ENCODE measurements at regions not wholly inside any gene's neighbourhood (a gene's known extent, or its start where the extent isn't known, plus 50 kb on each side); places are given as distances from the start of the nearest gene placed in this dataset.
"Not testable (repeated sequence)": the region's sequence is repeated elsewhere in the genome, so short reads cannot be mapped to it uniquely, and the experiment has no call there.

DNA sequence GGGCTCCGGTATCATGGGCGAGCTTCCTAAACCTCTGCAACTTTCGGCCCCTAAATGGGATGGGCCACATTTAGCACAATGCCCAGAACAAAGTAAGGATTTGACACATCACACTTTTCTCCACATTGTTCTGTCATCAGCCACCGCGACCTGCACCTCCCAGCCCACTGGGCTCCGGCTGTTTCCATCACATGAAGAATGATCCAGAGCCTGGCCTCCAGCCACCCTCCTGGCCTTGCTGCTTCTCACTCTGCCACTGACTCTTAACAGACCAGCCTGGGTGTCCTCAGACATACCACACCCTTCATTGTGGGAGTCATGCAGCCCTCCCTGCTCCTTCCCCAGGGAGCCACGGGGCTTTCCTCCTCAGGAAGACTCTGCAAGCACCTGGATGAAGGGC, 113.7 kb downstream of the IGLL1 start:
- DNase-seq (ENCODE audit: low read depth, low spot score) = no peak
- no peak overlapping the region for H3K27ac ChIP-seq

DNA sequence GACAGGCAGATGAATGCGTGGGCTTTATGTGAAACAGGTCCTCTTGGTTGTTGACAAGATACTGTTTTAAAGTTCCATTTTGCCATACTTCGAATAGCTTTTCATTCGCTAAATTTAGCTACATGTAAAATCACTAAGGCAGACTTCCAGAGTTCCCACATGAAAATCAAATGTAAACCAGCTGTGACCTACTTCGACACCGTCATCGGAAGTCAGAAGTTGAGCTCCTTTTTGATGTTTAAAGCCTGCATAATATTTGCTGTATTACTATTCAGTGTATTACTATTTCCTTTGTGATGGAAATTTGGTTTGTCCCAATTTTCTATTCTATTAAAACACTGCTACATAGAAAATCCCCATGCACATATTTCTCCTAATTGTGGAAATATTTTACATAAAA, 115.3 kb downstream of the IGLL1 start:
- not testable (repeated sequence) for DNase-seq (ENCODE audit: low read depth, low spot score); H3K27ac ChIP-seq

DNA sequence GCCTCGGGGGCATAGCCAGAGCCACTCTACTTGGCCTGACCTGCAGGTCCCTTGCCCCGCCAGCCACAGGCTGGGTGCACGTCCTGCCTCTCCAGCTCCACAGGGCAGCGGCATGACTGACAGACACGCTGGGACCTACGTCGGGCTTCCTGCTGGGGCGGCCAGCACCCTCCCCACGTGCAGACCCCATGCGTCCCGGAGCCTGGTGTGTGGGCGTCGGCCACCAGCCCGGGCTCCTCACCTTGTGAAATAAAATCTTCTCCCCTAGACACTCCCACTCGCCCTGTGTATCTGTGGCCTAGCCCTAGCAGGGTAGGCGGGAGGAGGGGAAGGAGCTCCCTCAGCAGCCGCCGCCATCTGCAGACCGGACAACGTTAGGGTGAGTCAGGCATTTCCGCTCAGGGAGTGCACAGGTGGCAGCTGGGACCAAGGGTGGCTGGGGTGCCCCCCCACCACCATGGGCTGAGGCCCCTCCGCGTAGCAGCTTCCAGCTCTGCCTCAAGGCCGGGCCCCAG, 119.5 kb downstream of the IGLL1 start:
- not testable (repeated sequence) for DNase-seq (ENCODE audit: low read depth, low spot score); H3K27ac ChIP-seq

DNA sequence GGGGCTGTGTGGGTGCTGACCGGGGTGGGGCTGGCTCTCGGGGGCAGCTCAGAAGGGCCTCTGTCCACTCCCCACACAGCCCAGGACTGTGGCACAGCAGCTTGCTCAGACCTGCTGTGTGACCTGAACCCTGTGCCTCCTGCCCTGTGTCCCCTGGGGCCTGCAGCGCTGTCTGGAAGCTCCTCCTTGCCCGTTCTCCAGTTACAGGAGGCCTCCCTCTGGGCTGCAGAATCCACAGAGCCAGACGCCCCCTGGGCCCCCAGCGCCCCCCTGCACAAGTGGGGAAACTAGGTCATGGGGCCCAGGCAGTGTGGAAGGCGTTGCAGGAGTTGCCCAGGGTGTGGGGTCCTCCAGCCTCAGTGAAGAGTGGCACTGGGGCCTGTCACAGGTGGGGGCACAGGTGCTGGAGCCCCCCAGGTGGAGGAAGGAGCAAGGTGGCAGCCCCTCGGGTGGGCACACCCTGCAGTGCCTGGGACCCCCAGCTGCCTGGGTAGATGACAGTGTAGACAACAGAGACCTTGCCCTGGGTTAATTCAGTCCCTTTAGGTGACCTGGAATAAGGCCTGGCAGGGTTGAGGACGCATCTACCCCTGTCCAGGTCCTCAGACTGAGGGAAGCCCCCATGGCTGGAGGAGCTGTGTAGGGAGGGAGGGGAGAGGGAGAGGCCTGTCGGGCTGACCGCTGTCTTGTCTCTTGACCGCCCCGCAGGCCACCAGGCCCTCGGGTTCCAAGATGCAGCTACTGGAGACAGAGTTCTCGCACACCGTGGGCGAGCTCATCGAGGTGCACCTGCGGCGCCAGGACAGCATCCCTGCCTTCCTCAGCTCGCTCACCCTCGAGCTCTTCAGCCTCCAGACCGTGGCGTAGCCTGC, 120.2 kb downstream of the IGLL1 start:
- DNase-seq (ENCODE audit: low read depth, low spot score); H3K27ac ChIP-seq: not testable (repeated sequence)

DNA sequence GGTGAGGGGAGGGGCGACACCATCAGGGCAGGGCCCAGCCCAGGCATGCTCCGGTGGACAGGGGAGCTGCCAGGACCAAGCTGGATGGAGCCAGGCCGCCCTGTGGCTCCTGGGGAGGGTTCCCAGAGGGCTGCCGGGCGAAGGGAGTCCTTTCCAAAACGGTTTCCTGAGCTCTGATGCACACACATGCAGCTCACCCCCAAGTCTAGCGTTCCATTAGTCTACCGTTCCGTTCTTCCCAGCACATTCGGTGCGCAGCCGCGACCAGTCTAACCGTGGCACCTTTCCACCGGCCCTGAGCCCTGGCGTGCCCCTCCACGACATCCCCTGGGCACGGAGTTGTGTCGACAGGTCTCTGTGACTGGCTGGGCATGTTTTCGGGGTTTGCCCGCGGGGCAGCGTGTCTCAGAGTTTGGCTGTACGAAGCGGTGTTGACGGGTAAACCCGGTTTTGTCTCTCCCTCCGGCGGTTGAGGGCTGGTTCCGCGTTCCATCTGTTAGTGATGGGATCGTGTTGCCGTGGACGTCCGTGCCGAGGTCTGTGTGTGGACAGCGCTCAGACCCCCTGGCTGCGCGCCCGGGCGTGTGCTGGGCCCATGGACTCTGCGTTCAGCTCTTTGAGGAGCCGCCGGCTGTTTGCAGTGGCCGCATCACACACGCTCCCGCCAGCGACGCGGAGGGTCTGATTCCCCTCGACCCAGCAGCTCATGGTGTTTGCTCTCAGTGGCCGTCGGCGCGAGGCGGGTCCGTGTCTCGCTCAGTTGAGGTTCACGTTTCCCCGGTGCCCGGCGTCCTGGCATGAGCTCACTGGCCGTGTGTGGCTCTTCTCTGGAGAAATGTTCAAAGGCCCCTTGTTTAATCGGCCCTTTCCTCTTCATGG, 121.2 kb downstream of the IGLL1 start:
- DNase-seq (ENCODE audit: low read depth, low spot score) = no peak
- no peak overlapping the region for H3K27ac ChIP-seq

DNA sequence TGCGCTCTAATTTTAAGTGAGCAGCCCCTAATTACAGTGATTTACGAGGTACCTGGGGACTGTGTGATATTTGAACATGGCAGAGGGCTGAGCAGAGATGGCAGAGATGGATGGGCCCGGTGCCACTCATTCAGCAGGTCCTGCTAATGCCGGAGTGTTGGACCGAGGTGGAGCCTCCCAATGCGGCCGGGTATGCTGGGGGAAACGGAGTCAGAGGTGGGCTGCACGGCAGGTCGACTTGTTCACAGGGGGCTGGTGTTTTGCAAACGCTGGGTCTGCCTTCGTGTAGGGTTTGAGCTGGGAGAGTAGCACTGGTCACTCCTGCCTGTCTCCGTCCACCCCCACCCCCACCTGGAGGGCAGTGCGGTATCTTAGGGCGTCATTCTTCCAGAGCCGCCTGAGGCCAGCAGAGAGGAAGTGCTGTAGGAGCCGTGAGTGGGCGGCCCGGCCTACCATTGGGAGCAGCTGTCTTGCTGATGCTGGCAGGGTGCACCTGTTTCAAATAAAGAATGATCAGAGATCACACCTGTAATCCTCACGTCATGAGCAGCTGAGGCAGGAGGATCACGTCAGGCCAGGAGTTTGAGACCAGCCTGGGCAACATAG, 122.6 kb downstream of the IGLL1 start:
- DNase-seq (ENCODE audit: low read depth, low spot score) = no peak
- H3K27ac ChIP-seq = no peak overlapping the region

DNA sequence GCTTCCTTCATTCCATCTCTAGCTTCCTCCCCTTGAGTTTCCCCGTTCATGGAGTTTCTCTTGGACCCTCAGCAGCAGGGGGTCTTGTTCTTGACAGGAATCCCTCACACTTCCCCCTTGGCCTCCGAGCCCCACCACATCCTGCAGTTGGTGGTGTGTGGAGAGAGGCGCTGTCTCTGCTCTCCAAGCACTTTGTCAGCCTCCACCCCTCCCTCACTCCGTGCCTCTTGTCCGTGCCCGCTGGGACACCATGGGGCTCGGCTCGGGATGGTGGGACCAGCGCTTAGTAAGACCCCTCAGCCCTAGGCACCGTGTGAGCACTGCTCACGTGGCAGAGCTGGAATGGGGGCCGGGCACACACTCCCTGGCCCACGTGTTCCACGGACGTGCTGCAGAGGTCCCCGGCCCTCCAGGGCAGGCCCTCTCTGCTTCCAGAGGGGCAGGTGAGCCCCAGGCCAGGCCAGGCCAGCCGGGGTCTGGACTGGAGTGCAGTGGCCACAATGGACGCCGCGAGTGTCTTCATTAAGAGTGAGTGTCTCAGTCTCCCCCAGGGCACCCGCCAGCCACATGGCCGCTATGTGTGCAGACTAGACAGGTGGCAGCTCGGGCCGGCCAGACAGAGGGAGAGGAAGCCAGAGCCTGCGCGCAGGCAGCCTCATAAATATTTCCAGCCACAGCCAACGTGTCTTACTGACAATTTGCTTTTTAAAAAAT, 123.3 kb downstream of the IGLL1 start:
- not testable (repeated sequence) for DNase-seq (ENCODE audit: low read depth, low spot score); H3K27ac ChIP-seq

DNA sequence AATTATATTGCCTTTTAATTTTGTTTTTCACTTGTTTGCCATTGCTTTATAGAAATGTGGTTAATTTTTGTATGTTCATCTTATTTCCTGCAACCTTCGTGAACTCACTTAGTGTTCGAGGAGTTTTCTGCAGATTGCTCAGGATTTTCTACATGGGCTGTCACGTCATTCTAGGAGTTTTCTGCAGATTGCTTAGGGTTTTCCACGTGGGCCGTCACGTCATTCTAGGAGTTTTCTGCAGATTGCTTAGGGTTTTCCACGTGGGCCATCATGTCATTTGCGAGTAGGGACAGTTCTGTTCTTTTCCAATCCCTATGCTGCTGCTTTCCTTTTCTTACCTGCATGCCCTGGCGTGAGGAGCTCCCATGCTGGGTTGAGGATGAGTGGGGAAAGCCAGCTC, 125.7 kb downstream of the IGLL1 start:
- DNase-seq (ENCODE audit: low read depth, low spot score); H3K27ac ChIP-seq: not testable (repeated sequence)

DNA sequence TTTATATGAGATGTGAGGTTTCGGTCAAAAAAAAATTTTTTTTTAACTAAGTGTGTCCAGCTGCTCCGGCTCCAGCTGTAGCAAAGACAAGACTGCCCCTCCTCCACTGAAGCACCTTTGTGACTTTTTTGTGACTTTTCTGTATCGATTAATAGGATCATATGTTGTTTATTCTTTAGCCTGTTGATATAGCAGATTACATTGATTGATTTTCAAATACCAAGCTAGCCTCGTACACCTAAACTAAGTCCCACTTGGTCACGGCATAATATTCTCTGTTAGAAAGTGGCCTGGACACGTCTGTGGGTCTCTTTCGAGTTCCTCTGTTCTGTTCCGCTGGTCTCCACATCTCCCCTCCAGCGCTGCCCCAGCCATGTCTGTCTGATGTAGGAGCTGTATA, 126.8 kb downstream of the IGLL1 start:
- no peak overlapping the region for H3K27ac ChIP-seq
- no peak for DNase-seq (ENCODE audit: low read depth, low spot score)

DNA sequence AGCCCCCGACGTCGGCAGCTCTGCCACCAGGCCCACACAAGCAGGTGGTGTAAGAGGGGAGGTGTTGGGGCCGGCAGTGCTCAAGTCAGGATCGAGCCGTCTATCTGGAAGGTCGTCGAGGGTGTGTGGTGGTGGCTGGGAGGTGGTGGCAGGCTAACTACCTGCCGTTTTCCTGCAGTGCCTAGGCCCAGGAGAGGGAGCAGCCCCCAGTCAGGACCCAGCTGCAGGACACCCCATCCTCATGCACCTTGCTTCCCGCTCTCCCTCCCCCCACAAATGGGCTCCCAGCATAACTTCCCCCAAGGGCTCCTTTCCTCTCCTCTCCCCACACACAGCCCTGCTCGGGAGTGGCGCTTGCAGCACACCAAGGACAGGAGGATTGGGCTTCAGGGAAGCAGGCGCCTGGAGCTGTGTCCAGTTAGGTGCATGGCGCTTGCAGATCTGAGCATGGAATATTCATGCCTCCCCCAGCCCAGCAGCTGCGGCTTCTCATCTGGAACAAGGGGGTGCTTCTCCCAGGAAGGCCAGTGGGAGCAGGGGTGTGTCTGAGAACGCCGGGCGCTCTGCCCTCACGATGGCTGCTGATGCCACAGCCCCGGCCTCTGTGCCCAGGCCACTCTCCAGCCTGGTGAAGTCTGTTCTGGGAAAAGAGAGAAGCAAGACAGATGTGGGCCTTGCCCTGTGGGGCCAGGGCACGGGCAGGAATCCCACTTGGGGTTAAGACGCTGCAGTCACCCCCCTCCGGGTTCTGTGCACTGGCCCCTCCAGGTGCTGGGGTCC, 127.7 kb downstream of the IGLL1 start:
- no peak overlapping the region for H3K27ac ChIP-seq
- no peak for DNase-seq (ENCODE audit: low read depth, low spot score)

DNA sequence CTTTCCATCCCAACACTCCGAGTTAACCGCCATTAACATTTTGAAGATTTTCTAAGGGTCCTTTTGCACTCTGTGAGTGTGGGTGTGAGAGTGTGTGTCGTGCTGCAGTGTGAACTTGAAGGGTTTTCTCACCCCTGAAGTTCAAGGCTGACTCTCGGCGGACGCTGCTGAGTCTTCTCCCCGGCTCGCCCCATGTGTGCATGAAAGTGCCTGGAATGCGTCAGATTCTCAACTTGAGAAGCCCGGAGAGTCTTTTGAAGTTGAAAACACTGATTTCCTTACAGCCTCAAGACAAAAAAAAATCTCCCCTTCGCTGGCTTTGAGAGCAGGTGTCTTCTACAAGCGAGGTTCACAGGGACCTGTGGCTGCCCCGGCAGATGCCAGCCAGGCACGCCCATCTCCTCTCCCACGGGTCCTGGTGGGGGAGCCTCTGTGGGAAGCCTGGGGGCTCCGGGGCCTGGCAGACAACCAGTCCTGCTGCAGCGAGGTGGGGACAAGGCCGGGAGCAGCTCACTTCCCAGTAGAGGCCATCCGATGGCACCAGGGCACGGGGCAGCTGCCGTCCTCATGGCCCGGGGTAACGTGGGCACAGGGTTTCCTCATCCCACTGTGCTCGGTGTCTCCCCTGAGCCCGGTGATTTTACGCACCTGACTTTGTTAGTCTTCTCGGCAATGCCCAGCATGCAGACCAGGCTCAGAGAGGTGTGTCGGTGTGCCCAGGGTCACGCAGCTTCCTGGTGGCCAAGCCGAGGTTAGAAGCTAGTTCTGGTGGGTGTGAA, 128.4 kb downstream of the IGLL1 start:
- not testable (repeated sequence) for H3K27ac ChIP-seq; DNase-seq (ENCODE audit: low read depth, low spot score)

DNA sequence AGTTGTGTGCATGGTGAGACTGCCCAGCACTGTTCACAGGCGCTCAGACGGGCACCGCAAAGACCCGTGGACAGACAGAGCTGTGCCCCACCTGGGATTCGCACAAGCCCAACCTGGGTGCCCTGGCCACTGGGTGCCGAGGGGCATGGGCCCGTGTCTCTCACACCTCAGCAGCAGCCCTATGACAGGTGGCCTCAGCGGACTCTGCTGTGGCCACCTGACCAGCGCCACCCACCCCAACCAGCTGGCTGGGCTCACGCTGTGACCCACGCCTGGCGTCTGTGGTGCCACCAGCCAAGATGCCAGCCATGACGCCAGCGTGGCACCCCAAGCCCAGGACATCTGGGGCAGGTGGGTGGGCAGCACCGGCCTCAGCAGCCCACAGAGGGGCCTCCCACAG, 129.3 kb downstream of the IGLL1 start:
- H3K27ac ChIP-seq; DNase-seq (ENCODE audit: low read depth, low spot score): not testable (repeated sequence)

DNA sequence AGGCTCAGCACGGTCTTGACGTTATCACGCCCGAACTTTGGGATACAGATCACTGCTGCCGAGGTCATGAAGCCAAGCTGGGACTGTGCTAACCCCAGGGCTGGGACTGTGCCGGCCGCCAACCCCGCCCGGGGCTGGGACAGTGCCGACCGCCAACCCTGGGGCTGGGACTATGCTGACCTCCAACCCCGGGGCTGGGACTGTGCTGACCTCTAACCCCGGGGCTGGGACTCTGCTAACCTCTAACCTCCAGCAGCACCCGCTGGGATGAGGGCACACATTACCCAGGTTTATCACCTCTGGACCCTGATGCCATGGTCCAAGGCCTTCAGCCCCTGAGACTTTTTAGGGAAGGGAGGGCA, 129.7 kb downstream of the IGLL1 start:
- no peak for DNase-seq (ENCODE audit: low read depth, low spot score)
- no peak overlapping the region for H3K27ac ChIP-seq

DNA sequence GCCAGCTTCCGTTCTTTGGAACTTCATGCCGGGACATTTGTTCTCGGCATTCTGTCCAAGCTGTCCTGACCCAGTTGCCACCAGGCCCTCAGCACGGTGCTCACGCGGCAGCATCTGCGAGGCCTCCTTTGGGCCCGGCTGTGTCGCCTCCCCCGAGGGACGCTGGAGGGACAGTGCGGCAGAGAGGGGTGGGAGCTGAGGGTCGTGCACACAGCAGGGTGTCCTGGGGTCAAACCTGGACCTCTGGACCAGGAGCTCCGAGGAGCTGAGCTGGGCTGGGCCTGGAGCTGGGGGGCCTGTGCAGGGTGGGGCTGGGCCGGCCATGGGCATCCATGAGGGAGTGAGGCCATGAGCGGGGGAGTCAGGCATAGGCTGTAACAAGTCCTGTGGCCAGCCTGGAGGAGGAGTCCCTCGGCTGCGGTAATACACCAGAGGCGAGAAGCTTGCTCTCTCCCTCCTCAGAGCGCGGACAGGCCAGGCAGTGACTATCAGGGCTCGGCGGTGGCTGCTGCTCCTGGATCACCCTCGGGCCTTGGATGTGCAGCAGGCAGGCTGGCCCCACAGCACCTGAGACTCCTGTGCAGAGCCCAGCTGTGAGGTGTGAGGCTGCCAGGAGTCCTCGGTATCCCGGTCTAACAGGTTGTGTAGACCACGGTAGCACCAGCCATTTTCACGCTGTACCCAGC, 130.2 kb downstream of the IGLL1 start:
- not testable (repeated sequence) for DNase-seq (ENCODE audit: low read depth, low spot score); H3K27ac ChIP-seq

DNA sequence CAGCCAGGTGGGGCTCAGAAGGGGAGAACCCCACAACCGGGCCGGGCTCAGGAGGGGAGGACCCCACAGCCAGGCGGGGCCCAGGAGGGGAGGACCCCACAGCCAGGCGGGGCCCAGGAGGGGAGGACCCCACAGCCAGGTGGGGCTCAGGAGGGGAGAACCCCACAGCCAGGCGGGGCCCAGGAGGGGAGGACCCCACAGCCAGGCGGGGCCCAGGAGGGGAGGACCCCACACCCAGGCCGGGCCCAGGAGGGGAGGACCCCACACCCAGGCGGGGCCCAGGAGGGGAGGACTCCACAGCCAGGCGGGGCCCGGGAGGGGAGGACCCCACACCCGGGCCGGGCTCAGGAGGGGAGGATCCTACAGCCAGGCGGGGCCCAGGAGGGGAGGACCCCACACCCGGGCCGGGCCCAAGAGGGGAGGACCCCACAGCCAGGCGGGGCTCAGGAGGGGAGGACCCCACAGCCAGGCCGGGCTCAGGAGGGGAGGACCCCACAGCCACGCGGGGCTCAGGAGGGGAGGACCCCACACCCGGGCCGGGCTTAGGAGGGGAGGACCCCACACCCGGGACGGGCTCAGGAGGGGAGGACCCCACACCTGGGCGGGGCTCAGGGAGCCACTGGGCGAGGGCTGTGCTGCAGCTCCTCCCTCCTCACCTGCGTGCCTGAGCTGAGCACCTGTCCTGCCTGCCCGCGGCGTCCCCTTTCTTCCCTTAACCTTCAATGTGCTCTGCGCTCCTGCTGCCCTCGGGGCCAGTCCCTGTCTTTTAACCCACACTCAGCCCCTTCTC, 131.4 kb downstream of the IGLL1 start:
- not testable (repeated sequence) for H3K27ac ChIP-seq; DNase-seq (ENCODE audit: low read depth, low spot score)

DNA sequence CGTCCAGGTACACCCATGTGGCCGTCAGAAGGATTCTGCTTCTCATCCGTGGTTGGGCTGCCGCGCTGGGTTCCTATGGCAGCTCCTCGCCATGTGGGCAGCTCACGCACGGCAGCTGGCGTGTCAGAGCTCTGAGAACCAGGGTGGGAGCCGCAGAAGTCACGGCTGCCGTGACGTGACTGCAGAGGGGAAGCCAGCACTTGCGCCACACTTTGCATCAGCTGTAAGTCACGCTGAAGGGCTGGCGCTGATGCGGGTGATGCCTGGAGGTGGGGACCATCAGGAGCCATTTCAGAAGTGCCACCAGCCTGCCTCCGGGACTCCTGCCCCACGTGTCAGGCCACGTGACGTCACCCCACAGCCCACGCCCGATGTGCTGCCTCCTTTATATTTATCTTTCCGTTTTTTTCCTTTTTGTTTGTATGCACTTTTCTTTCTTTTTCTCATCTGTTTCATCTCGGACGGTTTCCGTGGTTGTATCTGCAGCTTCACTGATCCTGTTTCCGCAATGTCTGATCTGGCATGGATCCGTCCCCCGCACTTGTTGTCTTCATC, 133.2 kb downstream of the IGLL1 start:
- no peak for DNase-seq (ENCODE audit: low read depth, low spot score)
- H3K27ac ChIP-seq = no peak overlapping the region

DNA sequence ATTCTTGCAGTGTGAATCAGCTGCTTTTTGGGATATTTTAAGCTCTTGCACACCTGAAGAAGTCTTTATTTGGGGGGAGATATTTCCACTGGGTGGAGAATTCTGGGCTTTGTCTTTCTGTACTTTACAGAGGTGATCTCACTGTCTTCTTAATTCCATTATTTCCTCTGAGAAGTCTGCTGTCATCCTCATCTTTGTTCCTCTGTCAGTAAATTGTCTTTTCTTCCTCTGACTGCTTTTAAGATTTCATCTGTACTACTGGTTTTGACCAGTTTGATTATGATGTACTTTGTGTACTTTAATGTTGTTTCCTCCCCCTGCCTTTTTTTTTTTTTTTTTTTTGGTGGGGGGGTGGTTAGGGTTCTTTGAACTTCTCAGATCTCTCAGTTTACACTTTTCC, 133.9 kb downstream of the IGLL1 start:
- not testable (repeated sequence) for H3K27ac ChIP-seq; DNase-seq (ENCODE audit: low read depth, low spot score)

All from epithelial cell of prostate (primary cell).